Ishikawa (cell line): ENCODE measurements at regions not wholly inside any gene's neighbourhood (a gene's known extent, or its start where the extent isn't known, plus 50 kb on each side); places are given as distances from the start of the nearest gene placed in this dataset.

ENCODE experiments used
- CEBPB ChIP-seq: IDR thresholded peaks from 2 replicates; pipeline ENCODE4 v1.6.1; 2012
- CREB1 ChIP-seq: IDR thresholded peaks from 2 replicates; pipeline ENCODE4 v1.6.1; 2012; ENCODE audit warnings: low read depth
- EGR1 ChIP-seq: IDR thresholded peaks from 2 replicates; pipeline ENCODE4 v1.6.1; 2012
- EP300 ChIP-seq: IDR thresholded peaks from 2 replicates; pipeline ENCODE4 v1.6.1; 2012; ENCODE audit warnings: borderline replicate concordance
- FOXM1 ChIP-seq: IDR thresholded peaks from 2 replicates; pipeline ENCODE4 v1.6.1; 2012; ENCODE audit warnings: low read depth, borderline replicate concordance
- MAX ChIP-seq: IDR thresholded peaks from 2 replicates; pipeline ENCODE4 v1.6.1; 2012
- NFIC ChIP-seq: IDR thresholded peaks from 2 replicates; pipeline ENCODE4 v1.6.1; 2012
- RAD21 ChIP-seq: IDR thresholded peaks from 2 replicates; pipeline ENCODE4 v1.6.1; 2012; ENCODE audit warnings: low read depth
- REST ChIP-seq: IDR thresholded peaks from 2 replicates; pipeline ENCODE4 v1.6.1; 2012; ENCODE audit warnings: low read depth, mild to moderate bottlenecking
- TAF1 ChIP-seq: IDR thresholded peaks from 2 replicates; pipeline ENCODE4 v1.6.1; 2012; ENCODE audit warnings: low read depth, mild to moderate bottlenecking
- TCF12 ChIP-seq: IDR thresholded peaks from 2 replicates; pipeline ENCODE4 v1.6.1; 2012; ENCODE audit warnings: low read depth
- TEAD4 ChIP-seq: IDR thresholded peaks from 2 replicates; pipeline ENCODE4 v1.6.1; 2012
- YY1 ChIP-seq: IDR thresholded peaks from 2 replicates; pipeline ENCODE4 v1.6.1; 2012; ENCODE audit warnings: low read depth
- ZBTB7A ChIP-seq: IDR thresholded peaks from 2 replicates; pipeline ENCODE4 v1.6.1; 2012; ENCODE audit warnings: low read depth
- TF ChIP-seq, protein P1 (sequence below): IDR thresholded peaks from 2 replicates; pipeline ENCODE4 v1.6.1; 2012

GRCh38 chr15:92781925-92782453, 118.1 kb upstream of the CHD2 start:
- no peak for TF ChIP-seq EP300
- TF ChIP-seq NFIC, result no peak
- TF ChIP-seq ZBTB7A, result no peak
- no peak for TF ChIP-seq TAF1
- TF ChIP-seq YY1, result no peak
- TF ChIP-seq RAD21, result no peak
- TF ChIP-seq, protein P1, sequence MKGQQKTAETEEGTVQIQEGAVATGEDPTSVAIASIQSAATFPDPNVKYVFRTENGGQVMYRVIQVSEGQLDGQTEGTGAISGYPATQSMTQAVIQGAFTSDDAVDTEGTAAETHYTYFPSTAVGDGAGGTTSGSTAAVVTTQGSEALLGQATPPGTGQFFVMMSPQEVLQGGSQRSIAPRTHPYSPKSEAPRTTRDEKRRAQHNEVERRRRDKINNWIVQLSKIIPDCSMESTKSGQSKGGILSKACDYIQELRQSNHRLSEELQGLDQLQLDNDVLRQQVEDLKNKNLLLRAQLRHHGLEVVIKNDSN, result no peak
- no peak for TF ChIP-seq REST
- TF ChIP-seq MAX, result no peak
- TF ChIP-seq TCF12, result no peak
- TF ChIP-seq CREB1, result no peak
- no peak for TF ChIP-seq FOXM1
- TF ChIP-seq CEBPB, result no peak
- TF ChIP-seq EGR1, result no peak
- no peak for TF ChIP-seq TEAD4

DNA sequence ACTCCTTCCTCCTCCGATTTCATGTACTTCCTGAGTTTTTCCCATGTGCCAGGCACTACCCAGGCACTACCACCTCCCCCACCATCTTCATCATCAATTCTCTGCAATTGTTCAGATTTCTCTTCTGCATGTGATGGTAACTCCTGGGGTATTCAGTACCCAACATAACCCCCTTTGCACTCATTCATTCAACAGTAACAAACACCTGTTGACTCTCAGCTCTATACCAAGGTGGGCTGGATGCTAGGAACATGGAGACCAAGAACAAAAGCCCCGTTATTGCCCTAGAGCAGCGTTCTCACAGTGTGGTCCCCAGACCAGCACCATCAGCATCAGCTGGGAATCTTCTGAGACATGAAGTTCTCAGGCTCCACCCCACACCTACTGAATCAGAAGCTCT, 113.0 kb upstream of the CHD2 start:
- no peak for TF ChIP-seq TCF12
- TF ChIP-seq FOXM1, result no peak
- TF ChIP-seq ZBTB7A, result no peak
- TF ChIP-seq TEAD4, result no peak
- TF ChIP-seq RAD21, result no peak
- no peak for TF ChIP-seq REST
- TF ChIP-seq MAX, result no peak

GRCh38 chr15:92788196-92788595, 111.9 kb upstream of the CHD2 start:
- TF ChIP-seq TEAD4 (no peak), EGR1 (no peak), NFIC (no peak), RAD21 (no peak), CEBPB (no peak), FOXM1 (no peak)

GRCh38 chr15:92796161-92796611, 103.9 kb upstream of the CHD2 start:
- TF ChIP-seq YY1 (no peak), REST (no peak), TEAD4 (no peak), NFIC (no peak)

DNA sequence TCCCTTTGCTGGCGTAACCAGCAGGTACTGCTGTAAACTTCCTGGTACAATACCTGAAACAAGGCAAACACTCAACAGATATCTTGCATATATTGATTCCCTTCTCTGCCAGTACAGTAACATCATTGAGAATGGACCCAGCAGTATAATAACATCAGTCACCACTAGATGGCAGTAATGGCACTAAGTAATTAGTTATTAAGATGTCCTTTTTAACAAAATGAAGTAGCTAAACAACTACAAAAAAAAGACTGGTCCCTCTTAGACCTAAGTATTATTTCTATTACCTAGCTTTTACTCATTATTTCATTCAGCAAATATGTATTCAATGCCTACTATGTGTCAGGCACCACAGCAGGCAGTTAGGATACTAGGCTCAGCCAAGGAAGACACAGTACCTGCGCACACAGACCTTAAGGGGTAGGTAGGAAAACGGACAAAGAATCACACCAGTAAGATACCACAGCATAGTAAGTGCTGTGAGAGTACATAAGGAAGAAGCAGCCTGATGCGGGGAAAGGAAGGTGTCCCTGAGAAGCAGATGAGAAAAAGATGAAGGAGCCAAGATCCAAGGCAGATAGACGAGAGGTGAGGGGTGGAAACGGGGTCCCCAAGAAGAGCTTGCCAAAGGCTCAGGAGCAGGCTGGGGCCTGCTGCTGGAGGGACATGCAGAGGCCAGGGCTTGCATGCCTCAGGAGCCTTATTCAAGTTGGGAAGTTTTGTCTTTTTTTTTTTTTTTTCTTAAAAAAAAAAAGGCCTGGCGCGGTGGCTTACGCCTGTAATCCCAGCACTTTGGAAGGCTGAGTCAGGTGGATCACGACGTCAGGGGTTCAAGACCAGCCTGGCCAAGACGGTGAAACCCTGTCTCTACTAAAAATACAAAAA, 102.7 kb upstream of the CHD2 start:
- TF ChIP-seq TAF1 (no peak), RAD21 (peak; percentile 76)
